ENCODE measurements at regions not wholly inside any gene's neighbourhood (a gene's known extent, or its start where the extent isn't known, plus 50 kb on each side); places are given as distances from the start of the nearest gene placed in this dataset.

DNA sequence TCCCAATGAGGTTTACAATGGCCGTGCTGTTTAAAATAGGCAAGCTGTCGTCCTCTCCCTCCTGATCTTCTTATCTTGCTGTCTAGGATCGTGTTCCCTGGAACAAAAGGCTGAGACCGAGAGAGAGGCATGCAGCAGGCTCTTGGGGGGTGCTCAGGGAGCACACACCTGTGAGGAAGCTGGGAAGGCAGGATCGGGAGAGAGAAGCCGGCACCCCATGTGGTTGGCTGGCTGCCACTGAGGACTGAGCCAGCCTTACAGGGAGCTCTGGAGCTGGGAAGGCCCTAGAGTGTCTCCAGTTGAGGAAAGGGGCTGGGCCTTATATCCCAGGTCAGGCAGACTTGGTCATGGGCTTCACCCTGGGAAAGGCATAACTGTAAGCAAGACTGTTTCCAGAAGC lies 184.2 kb downstream of the LY86 start:
- DNase-seq = no peak

DNA sequence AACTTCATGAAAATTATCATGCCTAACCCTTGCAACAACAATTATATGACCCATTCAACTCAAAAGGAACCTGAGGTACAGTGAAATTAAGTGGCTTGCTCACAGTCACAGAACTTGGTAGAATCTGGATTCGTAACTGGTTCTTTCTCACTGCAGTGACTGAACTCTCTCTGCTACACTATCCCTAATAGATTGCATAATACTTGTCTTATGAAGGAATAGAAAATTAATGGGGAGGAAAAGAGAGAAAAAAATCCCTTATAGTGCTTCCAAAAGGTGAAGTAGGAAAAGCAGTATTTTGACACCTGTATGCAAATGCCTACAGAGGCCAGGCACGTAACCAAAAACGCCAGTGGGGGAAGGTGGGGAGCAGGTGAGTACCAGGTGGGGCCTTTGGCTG lies 186.6 kb downstream of the LY86 start:
- Histone ChIP-seq H3K36me3 (no peaks in the 10 kb centered on the region), H3K4me1 (no peaks in the 10 kb centered on the region), H3K4me3 (no peak overlapping the region), H3K27ac (no peak overlapping the region), H3K27me3 (replicated peaks in 1 of 7) (no peaks in the 10 kb centered on the region), H3K9me3 (peaks cover 0 to 7% (median 0%) of the 10 kb centered on the region in 8 donors)
- intact Hi-C loops (cut with DNase I; ENCODE audit: low total_unique reads) = no loop called here
- TF ChIP-seq POLR2A (IDR thresholded peaks at IDR 0.05) = no peak
- TF ChIP-seq, protein P1, sequence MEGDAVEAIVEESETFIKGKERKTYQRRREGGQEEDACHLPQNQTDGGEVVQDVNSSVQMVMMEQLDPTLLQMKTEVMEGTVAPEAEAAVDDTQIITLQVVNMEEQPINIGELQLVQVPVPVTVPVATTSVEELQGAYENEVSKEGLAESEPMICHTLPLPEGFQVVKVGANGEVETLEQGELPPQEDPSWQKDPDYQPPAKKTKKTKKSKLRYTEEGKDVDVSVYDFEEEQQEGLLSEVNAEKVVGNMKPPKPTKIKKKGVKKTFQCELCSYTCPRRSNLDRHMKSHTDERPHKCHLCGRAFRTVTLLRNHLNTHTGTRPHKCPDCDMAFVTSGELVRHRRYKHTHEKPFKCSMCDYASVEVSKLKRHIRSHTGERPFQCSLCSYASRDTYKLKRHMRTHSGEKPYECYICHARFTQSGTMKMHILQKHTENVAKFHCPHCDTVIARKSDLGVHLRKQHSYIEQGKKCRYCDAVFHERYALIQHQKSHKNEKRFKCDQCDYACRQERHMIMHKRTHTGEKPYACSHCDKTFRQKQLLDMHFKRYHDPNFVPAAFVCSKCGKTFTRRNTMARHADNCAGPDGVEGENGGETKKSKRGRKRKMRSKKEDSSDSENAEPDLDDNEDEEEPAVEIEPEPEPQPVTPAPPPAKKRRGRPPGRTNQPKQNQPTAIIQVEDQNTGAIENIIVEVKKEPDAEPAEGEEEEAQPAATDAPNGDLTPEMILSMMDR (IDR thresholded peaks at IDR 0.05 in 8 of 11, conservative IDR thresholded peaks at IDR 0.05 in 3 of 11) = no peak
- no peak for TF ChIP-seq POLR2AphosphoS5 (IDR thresholded peaks at IDR 0.05)
- 80 to 88% (median 83%) methylated on average over 3 of the region's 3 CpGs for WGBS, 5 donors
- no peak for DNase-seq

More for the DNA sequence above, 184.2 kb downstream of the LY86 start:
- Histone ChIP-seq H3K27me3 (replicated peaks in 1 of 7) (no peaks in the 10 kb centered on the region), H3K4me3 (no peak overlapping the region), H3K9me3 (peaks cover 0 to 7% (median 0%) of the 10 kb centered on the region in 8 donors), H3K36me3 (no peaks in the 10 kb centered on the region), H3K4me1 (no peaks in the 10 kb centered on the region), H3K27ac (no peak overlapping the region)
- WGBS, 5 donors = 78 to 93% (median 86%) methylated on average over 6 of the region's 6 CpGs
- no peak for TF ChIP-seq POLR2AphosphoS5 (IDR thresholded peaks at IDR 0.05)
- TF ChIP-seq, protein P1 (IDR thresholded peaks at IDR 0.05 in 8 of 11, conservative IDR thresholded peaks at IDR 0.05 in 3 of 11) = no peak
- TF ChIP-seq POLR2A (IDR thresholded peaks at IDR 0.05) = no peak
- intact Hi-C loops (cut with DNase I; ENCODE audit: low total_unique reads) = no loop called here

DNA sequence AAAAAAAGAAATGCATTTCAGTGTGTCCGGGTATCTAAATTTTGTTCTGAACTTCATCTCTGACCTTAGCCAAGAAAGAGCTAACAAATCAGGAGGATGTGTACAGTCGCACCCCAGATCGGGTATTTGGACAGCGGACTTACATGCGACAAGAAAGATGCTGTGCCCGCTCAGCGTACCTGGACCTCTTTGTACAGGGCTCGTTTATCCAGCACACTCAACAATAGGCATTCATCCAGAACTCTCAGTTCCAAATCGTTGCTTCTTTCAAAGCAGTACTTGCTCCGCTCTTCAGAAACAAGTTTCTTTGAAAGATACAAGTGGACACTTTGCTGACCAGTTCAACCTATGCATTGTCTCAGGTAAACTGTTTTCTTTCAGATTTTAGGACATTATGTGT lies 191.7 kb downstream of the LY86 start:
- TF ChIP-seq POLR2AphosphoS5 (IDR thresholded peaks at IDR 0.05) (no peak), POLR2A (IDR thresholded peaks at IDR 0.05) (no peak)
- TF ChIP-seq, protein P1 (IDR thresholded peaks at IDR 0.05 in 8 of 11, conservative IDR thresholded peaks at IDR 0.05 in 3 of 11) = no peak
- no peak overlapping the region for H3K27ac ChIP-seq
- H3K27me3 ChIP-seq (replicated peaks in 1 of 7) = no peaks in the 10 kb centered on the region
- whole genome bisulfite sequencing, 5 donors = 92 to 97% (median 94%) methylated on average over 10 of the region's 10 CpGs
- H3K4me1 ChIP-seq = no peaks in the 10 kb centered on the region
- no peak for DNase-seq
- no peak overlapping the region for H3K4me3 ChIP-seq
- no peaks in the 10 kb centered on the region for H3K36me3 ChIP-seq
- intact Hi-C loops (cut with DNase I; ENCODE audit: low total_unique reads) = no loop called here
- peaks cover 0 to 7% (median 0%) of the 10 kb centered on the region in 8 donors for H3K9me3 ChIP-seq

DNA sequence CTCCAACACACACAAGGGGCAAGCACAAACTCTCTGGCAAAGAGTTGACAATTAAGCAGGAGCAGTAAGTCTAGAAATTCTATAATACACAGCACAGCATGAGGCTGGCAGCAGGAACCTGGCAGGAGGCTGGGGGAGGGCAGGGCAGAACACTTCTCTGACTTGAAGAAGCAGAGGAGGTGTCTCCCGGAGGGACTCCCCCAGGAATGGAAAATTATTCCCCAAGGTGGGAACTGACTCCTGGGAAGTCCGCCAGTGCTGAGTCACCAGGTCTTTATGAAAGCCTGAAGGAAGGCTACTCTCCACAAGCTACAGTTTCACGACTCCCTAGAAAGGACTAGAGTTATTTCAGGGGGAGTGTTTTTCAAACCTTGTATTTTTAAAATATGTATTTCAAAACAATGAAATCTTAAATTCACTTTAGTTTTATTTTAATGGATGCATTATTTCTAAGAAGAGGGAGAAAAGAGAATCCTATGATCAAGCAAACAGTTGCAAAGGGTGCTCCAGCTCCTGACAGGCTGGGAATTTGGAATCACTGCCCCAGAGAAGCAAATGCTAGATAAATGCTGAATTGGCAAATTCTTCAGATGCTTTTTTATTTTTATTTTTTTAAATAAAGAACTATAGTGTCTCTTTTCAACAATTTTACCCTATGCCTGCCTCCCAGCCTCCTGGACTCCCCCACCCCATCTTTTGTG lies 192.8 kb downstream of the LY86 start:
- intact Hi-C loops (cut with DNase I; ENCODE audit: low total_unique reads) = no loop called here
- H3K4me3 ChIP-seq = no peak overlapping the region
- 51 to 78% (median 66%) methylated on average over 3 of the region's 3 CpGs for WGBS, 5 donors
- H3K36me3 ChIP-seq = no peaks in the 10 kb centered on the region
- TF ChIP-seq, protein P1 (IDR thresholded peaks at IDR 0.05 in 8 of 11, conservative IDR thresholded peaks at IDR 0.05 in 3 of 11) = no peak
- TF ChIP-seq POLR2AphosphoS5 (IDR thresholded peaks at IDR 0.05) = no peak
- no peak for TF ChIP-seq POLR2A (IDR thresholded peaks at IDR 0.05)
- peaks cover 0 to 7% (median 0%) of the 10 kb centered on the region in 8 donors for H3K9me3 ChIP-seq
- no peak for DNase-seq
- H3K27me3 ChIP-seq (replicated peaks in 1 of 7) = no peaks in the 10 kb centered on the region
- no peaks in the 10 kb centered on the region for H3K4me1 ChIP-seq
- H3K27ac ChIP-seq = no peak overlapping the region
